GM19023 (cell line): ENCODE measurements at regions not wholly inside any gene's neighbourhood (a gene's known extent, or its start where the extent isn't known, plus 50 kb on each side); places are given as distances from the start of the nearest gene placed in this dataset.
"Not testable (repeated sequence)": the region's sequence is repeated elsewhere in the genome, so short reads cannot be mapped to it uniquely, and the experiment has no call there.

Experiments used
- ATAC-seq: cut with Tn5 transposase; IDR thresholded peaks from one replicate; pipeline ENCODE4 v1.9.1; 2021; ENCODE audit warnings: mild to moderate bottlenecking, moderate library complexity; ENCODE audit not compliant: unreplicated experiment

GRCh38 chr5:117394506-117395157 lies 820.0 kb upstream of the SEMA6A start:
- no peak for ATAC-seq

GRCh38 chr5:117393125-117393524 lies 818.5 kb upstream of the SEMA6A start:
- no peak for ATAC-seq

- no peak for ATAC-seq
These were observed 805.7 kb upstream of the SEMA6A start for GRCh38 chr5:117380316-117380715.

- ATAC-seq = no peak
These were observed 804.9 kb upstream of the SEMA6A start for GRCh38 chr5:117379521-117379920.

- ATAC-seq = no peak
These were observed 802.1 kb upstream of the SEMA6A start for GRCh38 chr5:117376748-117377147.

GRCh38 chr5:117359895-117360294 lies 785.3 kb upstream of the SEMA6A start:
- no peak for ATAC-seq

GRCh38 chr5:117357886-117358285 lies 783.3 kb upstream of the SEMA6A start:
- ATAC-seq = no peak

GRCh38 chr5:117347280-117347679 lies 772.7 kb upstream of the SEMA6A start:
- no peak for ATAC-seq

GRCh38 chr5:117343726-117344125 lies 769.1 kb upstream of the SEMA6A start:
- ATAC-seq = not testable (repeated sequence)

- ATAC-seq = no peak
These were observed 762.6 kb upstream of the SEMA6A start for GRCh38 chr5:117337064-117337749.

- ATAC-seq = no peak
These were observed 761.6 kb upstream of the SEMA6A start for GRCh38 chr5:117336208-117336607.

- no peak for ATAC-seq
These were observed 758.4 kb upstream of the SEMA6A start for GRCh38 chr5:117333011-117333410.

GRCh38 chr5:117332341-117332740 lies 757.7 kb upstream of the SEMA6A start:
- no peak for ATAC-seq

GRCh38 chr5:117327511-117327910 lies 752.9 kb upstream of the SEMA6A start:
- no peak for ATAC-seq

- ATAC-seq = no peak
These were observed 752.4 kb upstream of the SEMA6A start for GRCh38 chr5:117326997-117327396.

- ATAC-seq = no peak
These were observed 743.9 kb upstream of the SEMA6A start for GRCh38 chr5:117318528-117318927.

- no peak for ATAC-seq
These were observed 740.5 kb upstream of the SEMA6A start for GRCh38 chr5:117315170-117315569.

- not testable (repeated sequence) for ATAC-seq
These were observed 730.0 kb upstream of the SEMA6A start for GRCh38 chr5:117304512-117305107.

GRCh38 chr5:117302949-117303348 lies 728.3 kb upstream of the SEMA6A start:
- ATAC-seq = no peak

GRCh38 chr5:117302473-117302872 lies 727.9 kb upstream of the SEMA6A start:
- no peak for ATAC-seq

- no peak for ATAC-seq
These were observed 725.3 kb upstream of the SEMA6A start for GRCh38 chr5:117299936-117300328.

GRCh38 chr5:117299224-117299935 lies 724.8 kb upstream of the SEMA6A start:
- ATAC-seq = no peak
